Renal pelvis (tissue), 1 donor: ENCODE measurements at regions not wholly inside any gene's neighbourhood (a gene's known extent, or its start where the extent isn't known, plus 50 kb on each side); places are given as distances from the start of the nearest gene placed in this dataset.

ENCODE experiments used
- DNase-seq: peaks from one replicate; pipeline ENCODE4 v3.0.0-alpha.2; 2013

GRCh38 chr10:111354859-111355258 lies 278.0 kb downstream of the ADRA2A start:
- DNase-seq: no peak

DNA sequence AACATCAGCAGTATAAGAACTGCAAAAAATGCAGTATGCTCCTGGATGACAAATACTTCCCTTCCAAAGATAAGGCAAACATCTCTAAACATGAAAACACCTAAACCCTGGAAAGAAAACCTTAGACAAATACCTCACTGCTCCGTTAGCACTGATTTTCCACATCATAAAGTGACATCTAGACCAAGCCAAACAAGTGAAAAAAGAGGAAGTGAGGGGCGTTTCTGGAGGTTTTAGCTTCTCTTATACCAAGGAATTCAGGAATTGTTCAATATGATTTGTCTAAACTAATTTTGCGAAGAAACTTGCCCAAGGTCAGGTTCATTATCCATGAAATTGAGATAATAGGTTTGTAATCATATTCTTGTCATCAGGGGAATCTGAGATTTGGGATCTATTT lies 279.7 kb downstream of the ADRA2A start:
- no peak for DNase-seq

- no peak for DNase-seq
These were observed 281.0 kb downstream of the ADRA2A start for GRCh38 chr10:111357859-111358258.

DNA sequence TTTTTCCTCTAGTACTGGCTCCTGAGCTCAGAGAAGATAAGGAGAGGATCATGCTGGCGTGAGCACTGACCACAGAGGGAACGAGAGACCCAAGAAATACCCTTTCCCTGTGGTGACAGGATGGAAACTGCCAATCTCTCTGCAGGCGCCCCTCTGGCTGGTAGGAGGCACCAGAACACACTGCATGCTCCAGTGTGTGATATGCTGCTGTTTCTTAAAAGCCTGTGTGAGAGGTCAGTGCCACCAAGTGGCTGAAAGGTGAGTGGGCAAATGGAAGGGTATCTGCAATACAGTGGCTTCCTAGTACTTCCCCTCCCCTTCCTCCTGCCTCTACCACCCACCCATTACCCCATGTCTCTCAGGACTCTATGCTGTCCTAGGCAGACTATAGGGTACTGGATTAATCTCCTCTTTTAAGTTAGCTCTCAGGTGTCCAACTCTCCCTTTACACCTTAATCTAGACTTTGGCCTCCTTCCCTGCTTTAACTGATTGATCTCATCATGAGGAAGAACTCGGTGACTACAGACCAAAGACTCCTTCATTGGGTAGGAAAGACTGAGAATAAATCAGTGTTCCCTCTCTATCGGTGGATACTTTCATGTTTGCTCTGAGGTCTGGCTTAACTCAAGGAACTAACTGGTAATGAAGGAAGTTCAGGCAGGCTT lies 283.6 kb downstream of the ADRA2A start:
- DNase-seq: peak; percentile 29

DNA sequence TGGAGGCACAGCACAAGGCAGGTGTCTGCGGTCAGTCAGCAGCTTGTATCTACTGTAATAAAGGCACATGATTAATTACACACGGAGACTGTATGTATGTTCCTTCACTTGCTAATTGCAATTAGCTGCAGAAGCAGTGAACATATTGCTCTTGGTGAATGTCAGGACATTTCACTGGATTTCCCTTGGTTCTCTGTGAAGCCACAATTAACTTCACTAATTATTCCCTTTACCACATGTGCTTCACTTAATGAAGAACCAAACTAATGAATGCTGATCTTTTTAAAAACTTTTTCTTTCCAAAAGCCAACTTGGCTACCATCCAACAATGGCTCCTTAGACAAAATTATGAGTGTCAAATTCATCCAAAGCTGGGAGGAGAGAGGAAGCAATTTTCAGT lies 290.7 kb downstream of the ADRA2A start:
- DNase-seq: no peak

GRCh38 chr10:111370101-111370500 lies 293.3 kb downstream of the ADRA2A start:
- no peak for DNase-seq

- no peak for DNase-seq
These were observed 296.9 kb downstream of the ADRA2A start for GRCh38 chr10:111373696-111374095.

DNA sequence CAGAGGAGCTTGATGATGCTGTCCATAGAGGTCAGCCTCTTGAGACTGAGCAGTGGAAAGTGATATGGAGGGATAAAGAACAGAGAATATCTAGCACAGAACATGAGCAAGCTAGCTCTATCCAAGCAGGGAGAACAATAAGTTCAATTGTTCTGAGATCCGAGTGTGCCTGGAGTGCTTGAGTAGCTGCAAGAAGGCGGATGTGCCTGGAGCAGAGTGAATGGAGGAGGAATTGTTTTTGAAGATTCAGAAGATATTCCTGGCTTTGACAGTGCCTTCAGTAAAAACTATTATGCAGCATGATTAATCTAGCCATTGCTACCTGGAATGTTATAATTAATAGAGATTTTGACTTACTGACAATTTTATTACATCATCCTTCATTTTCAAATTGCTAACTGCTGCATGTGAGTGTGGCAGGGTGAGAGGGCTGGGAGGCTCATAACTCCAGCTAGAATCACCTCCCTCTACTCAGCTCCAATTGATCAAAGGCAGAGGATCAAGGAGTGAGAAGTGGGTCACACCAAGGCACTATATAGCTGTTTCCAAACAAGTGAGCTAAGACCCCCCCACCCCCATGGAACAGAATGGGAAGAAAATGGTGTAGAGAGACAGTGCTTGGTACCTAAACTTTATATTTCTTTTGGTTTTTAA lies 302.8 kb downstream of the ADRA2A start:
- DNase-seq: no peak

- DNase-seq: no peak
These were observed 307.7 kb downstream of the ADRA2A start for GRCh38 chr10:111384556-111384955.

DNA sequence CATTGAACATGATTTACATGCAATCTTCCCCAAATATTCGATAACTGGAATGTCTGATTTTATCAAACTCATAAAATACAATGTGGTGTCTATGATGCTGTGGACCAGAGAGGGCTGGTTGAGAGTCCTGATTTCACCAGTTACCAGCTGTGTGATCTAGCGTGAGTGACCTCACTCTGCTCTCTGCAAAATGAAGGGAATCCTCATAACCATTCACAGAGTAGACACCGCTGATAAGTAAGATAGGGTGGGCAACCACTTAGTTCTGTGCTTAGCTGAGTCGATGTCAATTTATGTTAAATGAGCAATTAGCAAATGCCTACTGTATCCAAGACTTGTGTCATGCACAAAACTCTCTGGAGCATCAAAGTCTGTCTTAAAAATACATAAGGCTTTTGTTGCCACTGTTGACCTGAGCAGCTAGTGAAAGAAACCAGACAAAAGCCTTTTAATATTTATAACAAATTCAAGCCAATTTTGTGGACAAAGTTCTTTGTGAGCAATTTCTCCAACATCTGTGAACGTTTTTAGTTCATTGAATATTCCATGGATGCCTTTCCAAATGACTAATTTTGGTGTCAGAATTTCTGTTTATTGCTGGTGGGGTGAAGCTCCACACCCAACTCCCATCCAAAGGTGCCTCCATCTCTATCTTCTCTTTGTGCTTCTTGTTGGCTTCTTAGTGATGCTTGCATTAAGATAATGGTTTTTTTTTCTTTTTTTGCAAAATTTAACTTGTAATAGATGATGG lies 314.2 kb downstream of the ADRA2A start:
- DNase-seq: no peak

DNA sequence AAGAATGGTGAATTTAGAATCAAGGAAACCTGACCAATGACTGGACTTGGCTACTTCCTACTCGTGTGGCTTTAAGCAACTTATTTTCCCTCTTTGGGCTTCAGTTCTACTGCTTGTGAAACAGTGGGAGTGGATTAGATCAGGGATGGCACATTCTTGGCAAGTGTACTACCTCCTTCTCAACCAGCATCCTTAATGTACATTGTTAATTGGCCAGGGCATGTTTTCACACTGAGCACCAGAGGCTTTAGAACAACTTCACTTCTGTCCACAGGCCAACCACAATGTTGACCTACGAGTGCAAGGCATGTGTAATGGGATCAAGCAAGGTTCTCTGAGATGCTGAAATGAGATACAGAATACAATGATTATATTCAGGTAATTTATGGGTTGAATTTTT lies 315.3 kb downstream of the ADRA2A start:
- no peak for DNase-seq

DNA sequence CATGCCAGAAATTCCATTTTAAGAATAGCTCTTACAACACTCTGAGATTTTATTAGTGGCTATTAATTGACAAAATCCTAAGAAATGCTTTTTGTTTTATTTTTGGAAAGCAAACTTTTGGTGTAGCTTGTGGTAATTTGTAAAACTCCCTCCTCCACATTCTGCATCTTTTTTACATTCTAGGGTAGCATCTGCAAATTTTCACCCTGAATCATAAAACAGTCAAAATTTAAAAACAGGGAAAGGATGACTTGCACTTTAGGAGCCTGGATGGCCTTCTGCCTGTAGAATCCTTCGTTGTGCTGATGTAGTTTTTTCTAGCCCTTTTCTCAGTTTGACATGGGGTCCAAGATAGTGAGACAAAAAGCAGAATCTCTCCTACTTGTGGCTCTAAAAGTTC lies 316.1 kb downstream of the ADRA2A start:
- peak; percentile 48 for DNase-seq

DNA sequence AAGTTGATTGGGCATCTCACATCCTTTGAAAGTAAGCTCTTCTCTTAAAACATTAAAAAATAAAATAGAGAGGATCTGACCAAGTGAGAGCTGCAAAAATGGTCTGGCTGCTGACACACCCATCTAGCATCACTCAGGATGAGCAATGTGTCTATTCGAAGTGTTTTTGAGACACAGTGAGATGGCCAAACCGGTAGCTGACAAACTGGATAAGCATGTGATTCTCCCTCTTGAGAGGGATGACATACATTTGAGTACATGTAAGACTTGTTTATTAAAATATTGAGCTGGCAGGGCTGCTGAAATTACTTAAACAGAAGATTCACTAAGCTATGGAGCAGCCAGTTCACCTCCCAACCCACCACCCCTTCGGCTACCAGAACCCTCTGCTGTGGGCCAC lies 333.9 kb downstream of the ADRA2A start:
- DNase-seq: no peak

- DNase-seq: no peak
These were observed 348.6 kb downstream of the ADRA2A start for GRCh38 chr10:111425459-111425858.

- no peak for DNase-seq
These were observed 352.6 kb downstream of the ADRA2A start for GRCh38 chr10:111429288-111430028.

DNA sequence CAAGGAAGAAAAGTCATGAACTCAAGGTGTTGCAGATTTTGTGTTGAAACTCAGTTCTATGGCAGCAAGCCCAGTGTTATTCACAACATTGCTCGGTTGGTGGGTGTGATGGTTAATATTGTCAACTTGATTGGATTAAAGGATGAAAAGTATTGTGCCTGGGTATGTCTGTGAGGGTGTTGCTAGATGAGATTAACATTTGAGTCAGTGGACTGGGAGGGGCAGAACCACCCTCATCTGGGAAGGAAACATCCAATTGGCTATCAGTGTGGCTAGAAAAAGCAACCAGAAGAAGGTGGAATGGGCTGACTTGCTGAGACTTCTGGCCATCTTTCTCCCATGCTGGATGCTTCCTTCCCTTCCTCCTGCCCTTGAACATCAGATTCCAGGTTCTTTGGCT lies 353.2 kb downstream of the ADRA2A start:
- DNase-seq: no peak

- DNase-seq: no peak
These were observed 355.8 kb downstream of the ADRA2A start for GRCh38 chr10:111432588-111432987.

DNA sequence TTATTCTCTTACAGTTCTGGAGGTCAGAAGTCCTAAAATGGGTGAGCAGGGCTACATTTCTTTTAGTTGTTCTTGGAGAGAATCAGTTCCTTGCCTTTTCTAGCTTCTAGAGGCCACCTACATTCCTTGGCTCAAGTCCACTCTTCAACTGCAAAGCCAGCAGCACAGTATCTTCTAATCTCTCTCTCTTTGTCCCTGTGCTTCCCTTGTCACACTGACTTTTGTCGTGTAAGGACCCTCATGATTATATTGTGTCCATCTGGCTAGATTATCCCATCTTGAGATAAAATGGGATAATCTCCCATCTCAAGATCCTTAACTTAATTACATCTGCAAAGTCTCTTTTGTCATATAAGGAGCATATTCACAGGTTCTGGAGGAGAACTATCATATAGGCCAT lies 359.0 kb downstream of the ADRA2A start:
- DNase-seq: peak; percentile 9

DNA sequence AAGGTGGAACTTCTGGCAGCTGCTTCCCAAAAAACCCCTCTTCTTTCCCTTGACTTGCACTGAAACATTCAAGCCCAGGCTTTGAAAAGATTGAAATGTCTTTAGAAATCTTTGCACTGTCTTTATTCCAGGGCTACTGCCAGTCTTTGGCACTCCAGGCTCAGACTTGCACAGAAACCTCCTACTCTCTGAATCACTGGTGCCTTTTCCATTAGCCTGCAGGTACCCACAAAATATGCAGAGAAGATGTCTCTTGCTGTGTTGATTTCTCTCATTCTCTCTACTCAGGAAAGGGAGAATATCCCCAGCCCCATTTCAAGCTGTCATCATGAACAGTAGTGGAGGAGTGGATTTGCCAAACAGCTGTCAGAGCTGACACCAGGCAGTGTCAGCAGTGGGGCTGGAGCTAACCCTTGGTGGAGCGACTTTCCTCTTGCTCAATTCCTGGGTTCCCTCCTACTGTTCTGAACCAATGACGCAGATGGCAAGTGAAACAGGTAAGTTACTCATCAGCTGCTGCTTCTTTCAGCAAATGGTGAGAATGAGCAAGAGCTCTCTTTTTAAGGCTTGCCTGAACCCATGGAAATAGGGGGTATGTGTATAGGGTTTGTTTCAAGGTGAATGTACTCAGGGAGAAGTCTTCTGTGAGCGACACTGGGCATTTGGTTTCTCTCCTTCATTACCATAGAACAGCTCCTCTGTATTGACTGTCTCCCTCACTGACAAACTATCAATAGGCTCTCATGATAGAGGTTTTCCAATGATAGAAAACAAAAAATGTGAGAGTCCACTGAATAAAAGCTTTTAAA lies 362.4 kb downstream of the ADRA2A start:
- no peak for DNase-seq

DNA sequence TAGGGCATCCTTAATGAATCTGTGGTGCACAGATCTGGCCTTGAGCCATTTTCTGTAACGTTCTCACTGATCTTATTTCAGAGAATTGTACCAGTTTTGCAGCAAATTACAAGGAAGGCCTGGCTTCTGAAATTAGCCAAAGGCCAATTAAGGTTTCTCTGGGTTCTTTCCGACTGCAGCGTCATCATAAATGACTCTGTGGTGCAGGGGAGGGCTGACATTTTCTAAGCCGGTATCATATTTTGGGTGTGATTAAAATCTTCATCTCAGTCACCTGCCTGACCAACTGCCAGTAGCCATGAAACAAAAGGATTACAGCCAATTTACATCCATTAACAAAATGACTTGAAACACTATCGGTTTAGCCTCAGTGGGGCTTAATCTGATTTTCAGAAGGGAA lies 363.7 kb downstream of the ADRA2A start:
- no peak for DNase-seq

DNA sequence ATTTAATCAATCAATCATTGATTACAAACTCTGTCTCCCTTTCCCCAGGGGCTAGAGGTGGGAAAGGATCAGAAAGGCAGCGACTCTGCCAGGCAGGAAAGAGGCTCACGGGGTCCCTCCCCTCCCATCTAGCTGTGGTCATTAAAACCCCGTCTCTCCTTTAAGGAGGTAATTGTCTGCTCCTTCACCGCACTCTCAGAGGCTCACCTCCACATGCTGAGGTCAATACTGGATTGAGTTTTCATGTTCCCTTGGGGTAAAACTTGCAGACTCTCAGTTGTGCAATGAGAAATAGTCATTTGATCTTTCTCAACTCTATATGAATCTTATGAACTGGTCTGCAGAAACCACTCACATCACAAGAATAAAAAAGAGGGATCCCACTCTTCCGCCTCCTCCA lies 368.8 kb downstream of the ADRA2A start:
- no peak for DNase-seq

- DNase-seq: no peak
These were observed 370.1 kb downstream of the ADRA2A start for GRCh38 chr10:111446966-111447365.
